Skin epidermis (tissue), 12 donors: ENCODE measurements at regions not wholly inside any gene's neighbourhood (a gene's known extent, or its start where the extent isn't known, plus 50 kb on each side); places are given as distances from the start of the nearest gene placed in this dataset.

Experiments used
- H3K27ac ChIP-seq, 21 experiments: fragments of 200-600 bp; sonication (generic) in 11 of 21; one replicate each; pipeline ENCODE4 v1.5.0; 2020; ENCODE audit warnings: mild to moderate bottlenecking in 3 of 21, inconsistent platforms in 2 of 21, moderate library complexity in 2 of 21
- H3K4me3 ChIP-seq, 7 experiments: fragments of 200-600 bp; sonication (generic) in 2 of 7; one replicate each; pipeline ENCODE4 v1.5.0; 2020; ENCODE audit warnings: inconsistent platforms in 2 of 7, mild to moderate bottlenecking in 2 of 7, moderate library complexity in 1 of 7

- Histone ChIP-seq H3K27ac (no peak overlapping the region), H3K4me3 (no peak overlapping the region)
These were observed 648.3 kb upstream of the ARGLU1 start for GRCh38 chr13:107216046-107216755.

DNA sequence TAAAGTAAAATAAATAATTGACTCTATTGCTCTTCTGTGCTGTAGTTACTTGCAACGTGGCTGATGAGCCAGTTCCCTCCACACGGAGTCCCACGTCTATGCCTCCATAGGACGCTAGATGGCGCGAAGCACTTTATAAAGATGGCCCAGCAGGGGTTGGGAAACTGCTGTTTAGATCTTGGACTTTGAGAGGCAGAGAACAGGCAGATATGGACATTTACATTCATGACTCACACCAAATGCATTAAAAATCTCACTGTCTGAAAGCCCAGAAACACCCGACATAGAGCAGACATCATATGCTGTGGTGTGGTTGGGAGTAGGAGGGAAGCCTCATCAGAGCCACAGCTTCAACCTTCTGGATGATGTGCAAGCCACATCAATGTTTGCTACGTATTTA is 643.1 kb upstream of the ARGLU1 start:
- Histone ChIP-seq H3K4me3 (peak overlapping the region in 1 of 7 experiments; percentile 11), H3K27ac (no peak overlapping the region)

GRCh38 chr13:107210723-107211030 is 642.7 kb upstream of the ARGLU1 start:
- Histone ChIP-seq H3K27ac (no peak overlapping the region), H3K4me3 (peak overlapping the region in 1 of 7 experiments; percentile 11)

- Histone ChIP-seq H3K27ac (no peak overlapping the region), H3K4me3 (peak overlapping the region in 1 of 7 experiments; percentile 11)
These were observed 642.1 kb upstream of the ARGLU1 start for GRCh38 chr13:107209824-107210722.

DNA sequence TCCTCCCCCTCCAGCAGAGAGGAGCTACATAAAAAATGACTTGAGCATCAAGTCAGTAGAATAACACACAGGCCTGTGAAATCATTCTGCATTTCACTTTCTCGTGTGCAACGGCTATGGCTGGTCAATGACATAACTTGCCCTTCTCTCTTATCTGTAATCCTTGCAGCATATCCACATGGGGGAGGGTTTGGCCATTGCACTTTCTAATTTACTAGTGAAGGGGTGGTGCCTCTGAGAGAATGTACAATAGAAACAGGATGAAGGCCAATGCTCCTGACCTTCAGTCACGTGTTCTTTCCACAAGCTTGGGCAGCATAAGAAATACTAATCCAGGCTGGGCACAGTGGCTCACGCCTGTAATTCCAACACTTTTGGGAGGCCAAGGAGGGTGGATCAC is 641.0 kb upstream of the ARGLU1 start:
- Histone ChIP-seq H3K4me3 (no peak overlapping the region), H3K27ac (no peak overlapping the region)

DNA sequence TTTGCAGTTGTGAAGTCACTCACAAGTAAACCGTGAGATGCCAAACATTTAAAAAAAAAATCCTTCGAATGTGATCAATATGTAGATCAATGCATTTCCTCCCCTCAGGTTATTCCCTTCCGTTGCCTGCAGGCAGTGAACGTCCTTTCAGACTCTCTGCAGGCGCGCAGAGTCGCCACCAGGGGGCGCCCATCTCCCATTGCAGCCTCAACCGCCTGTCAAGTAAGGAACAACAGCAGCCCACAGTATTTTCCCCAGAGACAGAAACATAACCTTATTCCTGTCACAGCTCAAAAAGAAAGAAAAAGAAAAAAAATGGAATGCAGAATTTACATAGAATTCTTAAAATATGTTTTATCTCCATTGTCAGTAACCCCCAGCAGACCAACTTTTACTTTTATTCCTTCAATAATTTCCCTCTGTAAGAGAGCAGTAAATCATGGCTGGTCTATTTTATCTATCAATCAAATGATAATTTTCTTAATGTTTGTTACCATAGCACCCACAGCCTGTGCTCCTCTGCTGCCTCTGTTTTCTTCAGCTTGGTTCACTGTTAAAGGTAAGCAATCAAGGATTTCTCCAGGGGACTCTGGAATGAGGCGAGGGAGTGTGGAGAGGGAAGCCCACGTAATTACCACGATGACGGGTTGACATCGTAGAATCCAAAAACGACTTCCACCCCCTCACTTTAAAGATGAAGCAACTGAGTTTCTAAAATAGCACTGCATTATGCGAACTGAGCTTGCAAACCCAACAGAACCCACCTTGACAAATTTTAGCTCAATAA is 637.6 kb upstream of the ARGLU1 start:
- Histone ChIP-seq H3K27ac (no peak overlapping the region), H3K4me3 (no peak overlapping the region)

GRCh38 chr13:107203146-107203847 is 635.4 kb upstream of the ARGLU1 start:
- Histone ChIP-seq H3K27ac (peak overlapping the region in 9 of 21 experiments; percentile 7 to 53 (median 30)), H3K4me3 (no peak overlapping the region)

DNA sequence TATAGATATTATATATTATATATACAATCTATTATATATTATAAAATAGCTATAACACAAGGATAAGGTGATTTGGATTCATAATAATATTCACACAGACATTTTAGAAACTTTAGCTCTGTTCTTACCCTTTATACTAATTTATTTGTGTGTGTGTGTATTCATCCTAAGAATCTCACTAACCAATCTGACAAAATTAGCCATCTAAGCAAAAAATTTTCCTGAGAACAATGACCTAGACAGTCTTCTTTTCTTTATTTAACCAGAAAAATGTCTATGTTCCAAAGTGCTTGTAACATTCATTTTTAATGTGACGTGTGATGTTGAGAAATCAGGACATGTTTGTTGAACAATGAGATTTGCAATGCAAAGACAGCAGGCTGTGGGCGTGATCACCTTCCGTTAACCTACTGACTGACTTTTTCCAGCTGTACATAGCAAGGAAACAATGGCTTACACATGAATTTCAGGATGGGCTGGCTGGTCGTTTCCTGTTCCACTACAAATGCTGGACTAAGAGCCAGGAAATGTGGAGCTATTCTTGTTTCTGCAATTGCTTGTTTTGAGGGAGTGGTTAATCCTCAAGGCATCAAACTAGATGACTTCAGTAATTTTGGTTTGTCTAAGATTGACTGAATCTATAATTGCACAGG is 634.6 kb upstream of the ARGLU1 start:
- H3K27ac ChIP-seq = peak overlapping the region in 6 of 21 experiments; percentile 7 to 53 (median 30)
- no peak overlapping the region for H3K4me3 ChIP-seq

- H3K4me3 ChIP-seq = no peak overlapping the region
- H3K27ac ChIP-seq = no peak overlapping the region
These were observed 632.6 kb upstream of the ARGLU1 start for GRCh38 chr13:107200491-107200890.

- no peak overlapping the region for H3K4me3 ChIP-seq
- H3K27ac ChIP-seq = no peak overlapping the region
These were observed 624.4 kb upstream of the ARGLU1 start for GRCh38 chr13:107192289-107192688.

- no peak overlapping the region for H3K27ac ChIP-seq
- H3K4me3 ChIP-seq = no peak overlapping the region
These were observed 622.1 kb upstream of the ARGLU1 start for GRCh38 chr13:107190065-107190464.

GRCh38 chr13:107185889-107186288 is 618.0 kb upstream of the ARGLU1 start:
- H3K27ac ChIP-seq = no peak overlapping the region
- no peak overlapping the region for H3K4me3 ChIP-seq

GRCh38 chr13:107170270-107170931 is 602.5 kb upstream of the ARGLU1 start:
- Histone ChIP-seq H3K4me3 (no peak overlapping the region), H3K27ac (no peak overlapping the region)

DNA sequence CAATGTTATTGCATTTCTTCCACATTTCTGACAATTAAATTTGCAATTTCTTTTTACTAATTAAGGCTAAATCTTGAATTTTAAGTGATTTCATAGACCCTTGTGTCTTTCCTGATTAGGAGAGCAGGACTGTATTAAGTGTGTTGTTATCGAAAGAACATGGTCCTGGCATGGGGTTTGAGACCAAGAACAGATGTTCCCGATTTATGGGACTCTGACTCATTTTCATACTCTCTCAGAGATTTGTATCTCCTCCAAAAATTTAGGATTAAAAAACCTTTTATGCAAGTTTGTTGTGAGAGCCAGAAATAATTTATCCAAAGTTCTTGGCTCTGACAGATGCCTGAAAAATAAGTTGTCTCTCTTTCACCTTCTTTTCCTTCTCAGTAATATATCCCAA is 589.3 kb upstream of the ARGLU1 start:
- Histone ChIP-seq H3K4me3 (no peak overlapping the region), H3K27ac (no peak overlapping the region)

DNA sequence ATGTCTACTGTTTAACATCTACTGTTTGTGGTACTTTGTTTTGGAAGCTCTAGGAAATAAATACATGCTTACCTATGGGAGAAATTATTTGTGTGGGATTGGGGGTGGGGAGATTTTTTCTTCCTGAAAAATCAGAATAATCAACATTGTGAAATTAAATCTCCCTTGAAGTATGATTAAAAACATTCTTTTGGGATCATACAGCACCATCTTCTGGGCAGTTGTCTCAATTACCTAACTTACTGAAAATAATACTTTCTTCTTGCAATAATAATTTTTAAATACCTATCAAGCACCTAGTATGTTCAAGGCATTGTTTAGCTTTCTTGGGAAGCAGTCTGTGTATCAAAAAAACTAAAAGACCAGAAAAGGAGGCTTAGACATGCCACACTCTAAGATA is 576.5 kb upstream of the ARGLU1 start:
- no peak overlapping the region for H3K4me3 ChIP-seq

GRCh38 chr13:107141767-107142166 is 573.8 kb upstream of the ARGLU1 start:
- Histone ChIP-seq H3K4me3 (no peak overlapping the region), H3K27ac (no peak overlapping the region)

More for the DNA sequence above, 576.5 kb upstream of the ARGLU1 start:
- H3K27ac ChIP-seq = no peak overlapping the region

DNA sequence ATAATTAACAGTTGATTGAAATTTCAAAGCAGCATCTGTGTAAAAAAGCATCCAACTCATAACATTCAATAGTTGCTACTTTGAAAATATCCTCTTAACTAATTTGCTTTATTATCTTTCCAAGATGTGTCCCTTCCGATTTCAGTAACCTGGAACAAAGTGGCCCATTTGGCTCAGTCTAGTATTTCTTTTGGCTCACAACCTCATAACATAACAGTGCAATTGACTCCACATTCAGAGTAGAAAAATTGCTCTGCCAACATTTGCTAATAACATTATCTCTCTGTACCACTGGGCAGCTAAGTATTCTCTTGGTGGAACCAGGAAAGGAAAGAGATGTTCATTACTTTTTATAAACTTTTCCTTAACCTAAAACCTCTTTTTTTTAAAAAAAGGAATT is 571.1 kb upstream of the ARGLU1 start:
- Histone ChIP-seq H3K27ac (no peak overlapping the region), H3K4me3 (no peak overlapping the region)

- no peak overlapping the region for H3K27ac ChIP-seq
- no peak overlapping the region for H3K4me3 ChIP-seq
These were observed 570.5 kb upstream of the ARGLU1 start for GRCh38 chr13:107138486-107138885.

DNA sequence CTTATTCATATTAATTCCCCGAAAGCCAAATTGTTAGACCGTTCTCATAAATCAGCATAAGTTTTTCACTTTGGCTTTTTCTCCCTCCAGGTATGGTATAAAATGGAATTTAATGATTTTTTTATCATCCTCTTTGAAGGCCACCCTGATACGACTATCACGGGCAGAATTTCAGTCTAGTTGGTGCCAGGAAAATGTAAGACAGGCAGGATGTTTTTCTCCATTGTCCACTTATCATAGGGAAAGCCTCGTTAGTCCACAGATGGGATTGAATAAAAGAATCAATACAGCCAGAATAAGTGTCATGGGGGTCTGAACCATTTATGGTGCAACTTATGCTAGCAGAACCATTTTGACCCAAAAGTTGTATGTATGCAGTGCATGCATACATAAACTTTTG is 566.0 kb upstream of the ARGLU1 start:
- H3K27ac ChIP-seq = no peak overlapping the region
- no peak overlapping the region for H3K4me3 ChIP-seq
